ENCODE measurements at regions not wholly inside any gene's neighbourhood (a gene's known extent, or its start where the extent isn't known, plus 50 kb on each side); places are given as distances from the start of the nearest gene placed in this dataset.

DNA sequence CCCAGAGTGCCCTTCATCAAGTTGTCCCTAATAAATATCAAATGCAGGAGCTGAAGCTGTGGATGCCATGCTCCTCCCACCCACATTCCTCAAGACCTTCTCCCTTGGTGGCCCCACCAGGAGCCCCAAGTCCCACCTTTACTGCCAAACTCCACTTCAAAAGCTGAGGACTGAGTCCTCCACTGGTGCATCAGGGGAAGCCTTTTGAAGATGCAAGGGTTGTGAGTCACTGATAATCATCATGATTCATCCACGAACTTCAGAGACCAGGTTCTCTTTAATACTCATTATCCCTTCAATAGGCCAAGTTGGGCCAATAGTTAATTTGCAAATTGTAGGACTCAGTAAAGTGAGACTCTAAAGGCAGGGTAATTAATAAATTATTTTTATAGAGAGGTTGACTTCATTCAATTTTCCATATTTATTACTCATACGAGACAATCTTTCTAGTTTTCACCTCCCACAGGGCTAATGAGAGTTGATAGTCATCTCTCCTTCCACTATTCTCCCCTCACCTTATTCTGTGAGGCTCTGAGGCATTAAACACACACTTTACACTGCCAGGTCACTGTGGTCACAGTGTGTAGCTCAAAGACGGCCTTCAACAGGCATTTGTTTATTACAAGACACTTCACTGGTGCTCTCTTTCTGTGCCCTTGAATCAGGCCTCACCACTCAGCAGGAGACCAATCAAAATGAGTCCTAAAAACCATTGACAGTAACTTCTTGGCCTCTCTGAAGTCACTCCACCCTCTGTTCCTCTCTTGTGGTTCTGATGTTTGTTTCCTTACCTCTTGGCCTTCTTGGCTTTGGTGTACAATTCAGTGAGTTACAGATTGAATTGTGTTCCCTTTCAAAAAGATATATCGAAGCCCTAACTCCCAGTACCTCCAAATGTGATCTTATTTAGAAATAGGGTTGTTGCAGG, 99.9 kb downstream of the TRIB2 start:
- Histone ChIP-seq H3K36me3 (ENCODE audit: control insufficient read depth in 2 of 2, insufficient read depth in 1 of 2, low read length in 2 of 2) (no peaks in the 10 kb centered on the region), H3K27ac (ENCODE audit: extremely low read depth, low read depth, low read length) (no peak overlapping the region), H3K4me1 (ENCODE audit: control insufficient read depth, insufficient read depth, low read length) (no peaks in the 10 kb centered on the region), H3K4me3 (ENCODE audit: low read depth, low read length) (no peak overlapping the region), H3K9me3 (ENCODE audit: control insufficient read depth, insufficient read depth, low read depth, low read length) (no peaks in the 10 kb centered on the region)
- CTCF ChIA-PET: no interaction called here
- TF ChIP-seq ZSCAN30 (tag by site-specific recombination; IDR thresholded peaks at IDR 0.05) (no peak), ZFP41 (tag by site-specific recombination; IDR thresholded peaks at IDR 0.05; ENCODE audit: borderline replicate concordance) (no peak), SCRT2 (tag by site-specific recombination; IDR thresholded peaks at IDR 0.05) (no peak), ZNF660 (tag by site-specific recombination; IDR thresholded peaks at IDR 0.05) (no peak), ZNF501 (tag by site-specific recombination; IDR thresholded peaks at IDR 0.05) (no peak), HOXA7 (CRISPR knock-in tag; IDR thresholded peaks at IDR 0.05; ENCODE audit: borderline replicate concordance) (no peak), ZNF394 (tag by site-specific recombination; IDR thresholded peaks at IDR 0.05; ENCODE audit: borderline replicate concordance) (no peak), ZNF37A (tag by site-specific recombination; IDR thresholded peaks at IDR 0.05) (no peak), SP3 (tag by site-specific recombination; IDR thresholded peaks at IDR 0.05) (no peak), TCF7L2 (IDR thresholded peaks at IDR 0.05; ENCODE audit: borderline replicate concordance, low read depth, low read length) (no peak)
- TF ChIP-seq, protein P1, sequence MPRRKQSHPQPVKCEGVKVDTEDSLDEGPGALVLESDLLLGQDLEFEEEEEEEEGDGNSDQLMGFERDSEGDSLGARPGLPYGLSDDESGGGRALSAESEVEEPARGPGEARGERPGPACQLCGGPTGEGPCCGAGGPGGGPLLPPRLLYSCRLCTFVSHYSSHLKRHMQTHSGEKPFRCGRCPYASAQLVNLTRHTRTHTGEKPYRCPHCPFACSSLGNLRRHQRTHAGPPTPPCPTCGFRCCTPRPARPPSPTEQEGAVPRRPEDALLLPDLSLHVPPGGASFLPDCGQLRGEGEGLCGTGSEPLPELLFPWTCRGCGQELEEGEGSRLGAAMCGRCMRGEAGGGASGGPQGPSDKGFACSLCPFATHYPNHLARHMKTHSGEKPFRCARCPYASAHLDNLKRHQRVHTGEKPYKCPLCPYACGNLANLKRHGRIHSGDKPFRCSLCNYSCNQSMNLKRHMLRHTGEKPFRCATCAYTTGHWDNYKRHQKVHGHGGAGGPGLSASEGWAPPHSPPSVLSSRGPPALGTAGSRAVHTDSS (tag by site-specific recombination; IDR thresholded peaks at IDR 0.05): no peak
- TF ChIP-seq, protein P2, sequence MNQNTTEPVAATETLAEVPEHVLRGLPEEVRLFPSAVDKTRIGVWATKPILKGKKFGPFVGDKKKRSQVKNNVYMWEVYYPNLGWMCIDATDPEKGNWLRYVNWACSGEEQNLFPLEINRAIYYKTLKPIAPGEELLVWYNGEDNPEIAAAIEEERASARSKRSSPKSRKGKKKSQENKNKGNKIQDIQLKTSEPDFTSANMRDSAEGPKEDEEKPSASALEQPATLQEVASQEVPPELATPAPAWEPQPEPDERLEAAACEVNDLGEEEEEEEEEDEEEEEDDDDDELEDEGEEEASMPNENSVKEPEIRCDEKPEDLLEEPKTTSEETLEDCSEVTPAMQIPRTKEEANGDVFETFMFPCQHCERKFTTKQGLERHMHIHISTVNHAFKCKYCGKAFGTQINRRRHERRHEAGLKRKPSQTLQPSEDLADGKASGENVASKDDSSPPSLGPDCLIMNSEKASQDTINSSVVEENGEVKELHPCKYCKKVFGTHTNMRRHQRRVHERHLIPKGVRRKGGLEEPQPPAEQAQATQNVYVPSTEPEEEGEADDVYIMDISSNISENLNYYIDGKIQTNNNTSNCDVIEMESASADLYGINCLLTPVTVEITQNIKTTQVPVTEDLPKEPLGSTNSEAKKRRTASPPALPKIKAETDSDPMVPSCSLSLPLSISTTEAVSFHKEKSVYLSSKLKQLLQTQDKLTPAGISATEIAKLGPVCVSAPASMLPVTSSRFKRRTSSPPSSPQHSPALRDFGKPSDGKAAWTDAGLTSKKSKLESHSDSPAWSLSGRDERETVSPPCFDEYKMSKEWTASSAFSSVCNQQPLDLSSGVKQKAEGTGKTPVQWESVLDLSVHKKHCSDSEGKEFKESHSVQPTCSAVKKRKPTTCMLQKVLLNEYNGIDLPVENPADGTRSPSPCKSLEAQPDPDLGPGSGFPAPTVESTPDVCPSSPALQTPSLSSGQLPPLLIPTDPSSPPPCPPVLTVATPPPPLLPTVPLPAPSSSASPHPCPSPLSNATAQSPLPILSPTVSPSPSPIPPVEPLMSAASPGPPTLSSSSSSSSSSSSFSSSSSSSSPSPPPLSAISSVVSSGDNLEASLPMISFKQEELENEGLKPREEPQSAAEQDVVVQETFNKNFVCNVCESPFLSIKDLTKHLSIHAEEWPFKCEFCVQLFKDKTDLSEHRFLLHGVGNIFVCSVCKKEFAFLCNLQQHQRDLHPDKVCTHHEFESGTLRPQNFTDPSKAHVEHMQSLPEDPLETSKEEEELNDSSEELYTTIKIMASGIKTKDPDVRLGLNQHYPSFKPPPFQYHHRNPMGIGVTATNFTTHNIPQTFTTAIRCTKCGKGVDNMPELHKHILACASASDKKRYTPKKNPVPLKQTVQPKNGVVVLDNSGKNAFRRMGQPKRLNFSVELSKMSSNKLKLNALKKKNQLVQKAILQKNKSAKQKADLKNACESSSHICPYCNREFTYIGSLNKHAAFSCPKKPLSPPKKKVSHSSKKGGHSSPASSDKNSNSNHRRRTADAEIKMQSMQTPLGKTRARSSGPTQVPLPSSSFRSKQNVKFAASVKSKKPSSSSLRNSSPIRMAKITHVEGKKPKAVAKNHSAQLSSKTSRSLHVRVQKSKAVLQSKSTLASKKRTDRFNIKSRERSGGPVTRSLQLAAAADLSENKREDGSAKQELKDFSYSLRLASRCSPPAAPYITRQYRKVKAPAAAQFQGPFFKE (tag by site-specific recombination; IDR thresholded peaks at IDR 0.05; ENCODE audit: borderline replicate concordance): no peak
- POLR2A ChIA-PET: no interaction called here

DNA sequence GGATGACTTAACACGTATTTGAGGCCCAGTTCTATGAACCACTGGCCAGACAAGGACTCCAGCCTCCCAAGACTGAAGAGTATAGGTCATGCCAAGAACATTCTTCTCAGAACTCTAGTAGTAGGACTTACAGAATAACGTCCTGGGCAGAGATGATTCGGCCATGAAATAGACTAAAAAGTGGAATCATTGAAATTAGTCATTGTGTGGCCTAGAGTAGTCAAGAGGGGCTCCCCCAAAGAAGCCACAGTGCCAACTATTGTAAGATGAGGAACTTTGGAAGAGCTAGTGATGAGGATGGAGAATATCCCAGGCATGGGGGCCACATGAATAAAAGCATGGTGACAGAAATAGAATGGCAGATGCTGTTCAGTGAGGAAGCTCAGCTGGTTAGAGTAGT, 101.1 kb downstream of the TRIB2 start:
- ChIA-PET POLR2A (no interaction called here), CTCF (no interaction called here)
- Histone ChIP-seq H3K27ac (ENCODE audit: extremely low read depth, low read depth, low read length) (no peak overlapping the region), H3K4me1 (ENCODE audit: control insufficient read depth, insufficient read depth, low read length) (no peaks in the 10 kb centered on the region), H3K4me3 (ENCODE audit: low read depth, low read length) (no peak overlapping the region), H3K36me3 (ENCODE audit: control insufficient read depth in 2 of 2, insufficient read depth in 1 of 2, low read length in 2 of 2) (no peaks in the 10 kb centered on the region), H3K9me3 (ENCODE audit: control insufficient read depth, insufficient read depth, low read depth, low read length) (no peaks in the 10 kb centered on the region)
- TF ChIP-seq ZNF544 (tag by site-specific recombination; IDR thresholded peaks at IDR 0.05): no peak
- TF ChIP-seq SP2 (tag by site-specific recombination; IDR thresholded peaks at IDR 0.05): no peak
